ENCODE measurements at regions not wholly inside any gene's neighbourhood (a gene's known extent, or its start where the extent isn't known, plus 50 kb on each side); places are given as distances from the start of the nearest gene placed in this dataset.
"Not testable (repeated sequence)": the region's sequence is repeated elsewhere in the genome, so short reads cannot be mapped to it uniquely, and the experiment has no call there.

DNA sequence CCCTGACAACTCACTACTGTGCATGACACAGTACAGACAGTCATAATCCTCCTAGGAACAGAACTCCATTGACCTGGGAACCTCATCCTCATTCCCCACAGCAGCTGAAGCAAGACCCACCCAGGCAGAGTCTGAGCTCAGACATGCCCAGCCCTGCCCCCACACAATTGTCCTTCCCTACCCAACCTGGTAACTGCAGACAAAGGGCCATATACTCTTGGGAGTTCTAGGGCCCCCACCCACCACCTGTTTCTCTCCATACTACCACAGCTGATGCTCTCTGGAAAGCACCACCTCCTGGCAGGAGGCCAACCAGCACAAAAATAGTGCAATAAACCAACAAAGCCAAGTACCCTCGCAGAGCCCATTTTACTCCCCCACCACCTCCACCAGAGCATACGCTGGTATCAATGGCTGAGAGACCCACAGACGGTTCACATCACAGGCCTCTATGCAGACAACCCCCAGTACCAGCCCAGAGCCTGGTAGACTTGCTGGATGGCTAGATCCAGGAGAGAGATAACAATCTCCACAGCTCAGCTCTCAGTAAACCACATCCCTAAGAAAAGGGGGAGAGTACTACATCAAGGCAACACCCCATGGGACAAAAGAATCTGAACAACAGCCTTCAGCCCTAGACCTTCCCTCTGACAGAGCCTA is 159.7 kb upstream of the CXADR start:
- DNase-seq, result no peak

DNA sequence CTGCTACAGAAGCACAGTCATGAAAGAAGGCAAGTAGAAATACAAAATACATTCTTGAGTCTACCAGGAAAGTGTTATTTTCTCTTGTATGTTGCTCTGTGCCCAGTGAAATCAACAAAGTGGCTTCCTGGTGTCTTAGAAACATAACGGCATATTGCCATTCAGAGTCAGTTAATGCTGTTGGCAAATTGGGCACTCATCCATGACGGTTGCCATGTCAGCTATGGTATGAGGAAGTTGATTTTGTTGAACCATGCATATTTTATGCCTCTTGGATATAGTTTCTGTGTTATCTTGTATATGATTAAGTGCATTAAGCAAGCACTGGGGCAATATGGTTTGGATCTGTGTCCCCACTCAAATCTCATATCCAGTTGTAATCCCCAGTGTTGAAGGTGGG is 153.1 kb upstream of the CXADR start:
- no peak for DNase-seq

DNA sequence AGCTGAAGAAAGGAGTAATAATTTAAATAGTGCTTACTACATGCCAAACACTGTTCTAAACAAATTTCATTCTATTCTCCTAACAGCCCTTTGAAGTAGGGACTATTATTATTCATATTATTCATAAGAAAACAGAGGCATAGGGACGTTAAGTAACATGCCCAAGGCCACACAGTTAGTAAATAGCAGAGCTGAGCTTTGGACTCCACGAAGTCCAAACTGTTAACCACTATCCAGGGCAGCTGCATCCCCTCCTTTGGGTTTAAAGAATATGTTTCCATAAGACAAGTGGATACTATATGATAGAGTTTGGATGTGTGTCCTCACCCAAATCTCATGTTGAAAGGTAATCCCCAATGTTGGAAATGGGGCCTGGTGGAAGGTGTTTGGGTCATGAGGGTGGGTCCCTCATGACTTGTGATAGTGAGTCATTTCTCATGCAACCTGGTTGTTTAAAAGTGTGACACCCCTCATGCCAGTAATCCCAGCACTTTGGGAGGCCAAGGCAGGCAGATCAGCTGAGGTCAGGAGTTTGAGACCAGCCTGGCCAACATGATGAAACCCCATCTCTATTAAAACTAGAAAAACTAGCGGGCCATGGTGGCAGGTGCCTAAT is 144.0 kb upstream of the CXADR start:
- DNase-seq, result no peak

DNA sequence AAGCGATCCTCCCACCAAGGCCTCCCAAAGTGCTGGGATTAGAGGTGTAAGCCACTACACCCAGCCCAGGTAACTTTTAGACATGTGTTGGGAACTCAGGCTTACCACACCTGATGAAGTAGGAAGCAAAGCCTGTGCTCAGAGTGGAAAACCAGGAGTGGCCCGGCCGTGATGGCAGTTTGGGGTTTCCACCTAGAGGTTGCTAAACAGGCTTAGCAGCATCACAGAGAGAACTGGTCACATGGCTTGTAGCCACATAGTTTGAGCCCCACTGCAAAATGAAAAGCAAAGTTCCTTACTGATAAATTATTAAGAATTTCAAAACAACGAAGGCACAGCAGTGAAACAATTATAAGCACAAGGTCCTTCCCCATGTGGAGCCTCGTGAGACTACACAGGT is 142.6 kb upstream of the CXADR start:
- no peak for DNase-seq

DNA sequence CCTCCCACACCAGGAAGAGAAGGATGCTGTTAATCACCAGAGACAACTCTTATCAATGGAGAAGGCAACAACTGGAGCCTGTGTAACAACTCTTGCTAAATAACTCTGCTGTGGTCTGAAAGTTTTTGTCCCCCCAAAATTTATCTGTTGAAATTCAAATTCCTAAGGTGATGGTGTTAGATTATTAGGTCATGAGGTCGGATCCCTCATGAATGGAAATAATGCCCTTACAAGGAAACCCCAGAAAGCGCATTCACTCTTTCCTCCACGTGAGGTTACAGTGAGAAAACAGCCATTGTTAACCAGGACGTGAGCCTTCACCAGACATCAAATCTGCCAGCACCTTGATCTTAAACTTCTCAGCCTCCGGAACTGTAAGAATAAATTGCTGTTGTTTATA is 141.9 kb upstream of the CXADR start:
- no peak for DNase-seq

DNA sequence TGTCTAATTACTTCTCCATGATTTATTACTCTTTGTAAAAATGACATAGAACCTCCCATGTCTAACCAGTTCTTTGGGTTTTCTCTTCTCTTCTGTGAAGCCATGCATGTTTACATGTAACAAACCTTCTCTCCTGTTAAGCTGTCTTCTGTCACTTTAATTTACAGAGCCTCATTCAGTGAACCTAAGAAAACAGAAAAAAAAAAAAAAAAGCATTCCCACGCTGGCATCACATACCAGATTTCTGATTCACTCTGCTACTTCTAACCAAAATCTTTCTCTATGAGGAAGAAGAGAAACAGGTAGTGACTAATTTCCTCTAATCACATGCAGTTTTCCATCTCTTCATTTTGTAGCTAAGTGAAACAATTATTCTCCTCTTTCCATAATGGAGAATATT is 141.4 kb upstream of the CXADR start:
- no peak for DNase-seq

DNA sequence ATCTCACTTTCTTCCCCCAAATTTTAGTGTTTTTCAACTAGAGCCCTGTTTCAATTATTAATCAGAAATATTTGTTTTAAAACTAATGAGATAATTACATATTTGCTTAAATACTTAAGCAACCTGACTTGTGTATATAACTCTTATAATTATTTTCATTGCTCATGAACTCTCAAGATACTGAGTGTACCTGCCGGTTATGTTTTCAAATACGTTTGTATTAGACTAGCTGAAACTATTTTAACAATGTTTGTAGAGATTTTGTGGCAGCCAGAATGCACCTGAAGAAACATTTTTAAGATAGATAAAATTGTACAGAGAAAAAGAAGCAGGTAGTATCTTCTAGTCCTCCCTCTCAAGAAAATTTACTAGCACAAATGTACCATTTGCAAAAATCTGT is 140.6 kb upstream of the CXADR start:
- no peak for DNase-seq

DNA sequence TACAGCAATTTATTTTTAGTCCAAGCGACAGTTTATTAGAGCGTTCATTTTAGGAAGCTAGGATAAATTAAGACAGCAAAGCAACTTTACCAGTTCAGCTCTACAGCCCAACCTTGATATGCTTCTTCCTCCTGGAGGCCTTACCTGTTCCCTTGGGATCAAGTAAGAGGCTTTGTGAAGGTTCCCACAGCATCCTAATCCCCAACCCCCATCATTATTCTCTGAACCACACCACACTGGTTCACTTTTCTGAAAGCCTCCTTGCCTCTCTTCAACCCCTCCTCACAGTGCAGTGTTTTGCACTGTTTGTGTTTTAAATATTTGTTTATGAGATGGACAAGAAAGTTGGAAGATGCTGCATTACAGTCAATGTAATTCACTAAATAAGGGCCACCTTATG is 126.3 kb upstream of the CXADR start:
- no peak for DNase-seq

DNA sequence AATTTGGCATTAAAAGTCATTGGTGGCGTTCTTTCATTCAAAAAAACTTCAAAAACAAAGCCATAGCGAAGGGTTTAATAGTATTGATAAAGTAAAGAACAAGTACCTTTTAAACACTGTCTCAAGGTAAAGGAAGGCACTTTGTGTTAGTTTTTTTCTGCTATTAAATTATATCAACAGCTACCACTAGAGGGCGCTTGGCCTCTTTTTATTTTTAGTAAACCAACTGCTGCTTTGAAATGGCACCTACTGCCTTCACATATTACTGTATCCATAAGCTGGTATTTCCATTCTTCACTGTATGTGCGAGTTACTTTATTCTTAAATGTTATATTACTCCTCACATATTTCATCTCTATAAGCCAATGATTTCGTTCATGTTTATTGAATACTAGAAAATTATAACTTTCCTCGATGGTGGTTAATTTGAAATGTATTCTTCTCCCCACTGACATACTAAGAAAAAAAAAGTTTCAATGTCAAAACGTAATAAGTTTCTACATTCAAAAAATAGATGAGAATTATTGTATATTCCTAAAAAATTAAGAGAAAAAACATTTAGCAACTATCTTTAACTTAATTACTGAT is 125.7 kb upstream of the CXADR start:
- DNase-seq, result peak; percentile 29

DNA sequence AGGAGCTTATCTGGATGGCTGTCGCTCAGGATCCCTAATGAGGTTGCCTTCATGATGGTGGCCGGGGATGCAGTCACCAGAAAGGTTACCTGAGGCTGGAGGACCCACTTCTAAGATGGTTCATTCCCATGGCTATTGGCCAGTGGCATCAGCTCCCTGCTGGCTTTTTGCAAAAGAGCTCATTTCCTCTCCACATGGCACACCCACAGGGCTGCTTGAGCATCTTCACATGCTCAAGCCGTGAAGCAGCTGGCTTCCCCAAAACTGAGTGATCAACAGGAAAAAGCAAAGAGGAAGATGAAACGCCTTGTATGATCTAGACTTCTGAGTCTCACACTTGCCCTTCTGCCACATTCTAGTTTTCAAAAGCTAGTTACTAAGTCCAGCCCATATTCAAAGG is 124.6 kb upstream of the CXADR start:
- no peak for DNase-seq

DNA sequence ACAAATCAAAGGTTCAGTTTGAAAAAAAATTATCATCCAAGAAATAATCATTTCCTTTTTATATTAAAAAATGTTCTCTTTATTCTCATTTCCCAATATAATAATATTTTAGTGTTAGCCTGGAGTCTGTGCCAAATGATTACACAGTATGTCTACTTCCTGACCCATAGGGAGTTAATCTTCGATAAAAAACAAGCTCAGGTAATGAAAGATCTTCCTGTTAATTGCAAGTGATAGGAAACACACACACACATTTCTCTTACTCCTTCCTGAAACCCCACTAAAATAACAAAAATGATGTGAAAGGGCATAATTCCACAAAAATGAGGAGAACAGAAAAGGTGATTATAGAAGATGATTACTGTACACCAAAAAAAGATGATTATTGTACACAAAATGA is 123.5 kb upstream of the CXADR start:
- DNase-seq, result no peak

DNA sequence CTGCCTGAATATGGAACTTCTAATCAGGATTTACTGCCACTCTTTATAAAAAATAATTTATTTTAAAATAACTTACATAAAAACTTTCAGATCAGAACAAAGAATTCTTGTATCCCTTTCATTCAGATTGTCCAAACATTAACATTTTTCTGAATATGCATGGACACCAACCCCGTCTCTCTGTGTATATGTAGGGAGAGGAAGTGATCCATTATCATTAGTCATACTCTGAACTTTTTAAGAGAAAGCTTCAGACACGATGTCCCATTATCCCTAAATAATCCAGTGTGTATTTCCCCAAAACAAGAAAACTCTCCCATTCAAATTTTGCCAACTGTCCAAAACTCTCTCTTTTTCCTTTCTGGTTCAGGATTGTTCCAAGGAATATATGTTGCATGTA is 122.3 kb upstream of the CXADR start:
- DNase-seq, result no peak

DNA sequence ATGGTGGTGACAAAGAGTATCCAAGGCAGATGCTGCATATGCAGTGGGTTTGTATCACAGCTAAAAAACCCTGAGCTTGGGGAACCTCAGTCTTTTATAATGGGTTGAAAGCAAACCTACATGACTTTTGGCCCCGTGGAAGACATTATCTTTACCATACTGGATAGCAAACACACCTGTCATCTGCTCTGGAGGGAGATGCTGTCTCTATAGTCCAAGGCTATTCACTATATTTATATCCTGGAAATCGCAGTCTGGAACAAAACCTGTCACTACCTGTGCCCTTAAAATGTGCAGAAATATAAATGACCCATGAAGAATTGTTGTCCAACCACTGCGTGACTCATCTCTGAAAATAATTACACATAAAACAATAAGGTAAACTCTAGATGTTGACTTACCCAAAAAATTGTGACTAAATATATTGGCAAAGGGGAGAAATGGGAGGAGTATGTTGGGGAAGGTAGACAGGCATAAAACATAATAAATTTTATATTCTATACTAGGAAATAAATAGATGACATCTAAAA is 121.0 kb upstream of the CXADR start:
- no peak for DNase-seq

DNA sequence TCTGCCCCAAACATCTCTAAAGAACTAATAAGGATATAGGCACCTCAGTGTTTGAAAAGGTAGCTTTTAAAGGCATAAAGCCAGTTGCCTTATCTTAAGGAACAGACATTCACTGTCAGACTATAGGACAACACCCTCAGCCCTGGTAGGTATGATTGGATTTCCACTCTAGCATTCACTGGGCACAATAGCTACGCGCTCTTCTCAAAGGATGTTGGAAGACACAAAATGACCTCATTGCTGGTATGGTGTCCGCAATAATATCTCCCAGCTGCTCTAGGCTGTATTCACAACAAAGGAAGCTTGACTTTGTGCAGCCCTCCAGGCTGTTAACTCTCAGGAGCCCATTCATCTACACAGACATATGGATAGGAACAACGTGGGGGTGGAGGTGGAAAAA is 119.4 kb upstream of the CXADR start:
- DNase-seq, result no peak

DNA sequence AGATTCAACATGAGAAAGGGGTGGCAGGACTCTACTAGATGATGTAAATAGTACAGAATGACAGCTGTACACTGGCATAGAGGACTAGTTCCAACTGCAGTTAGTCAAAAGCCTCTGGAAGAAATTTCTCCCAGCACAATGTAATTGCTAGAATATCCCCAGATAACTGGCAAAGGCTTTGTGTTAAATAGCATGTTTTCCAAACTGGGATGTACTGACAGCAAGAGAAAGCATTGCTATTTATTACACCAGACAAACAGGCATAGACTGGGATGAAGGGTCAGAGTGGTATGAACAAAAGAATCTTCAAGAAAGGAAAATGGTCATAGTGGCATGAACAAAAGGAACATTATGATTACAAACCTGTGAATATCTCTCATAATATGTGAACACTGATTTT is 115.9 kb upstream of the CXADR start:
- DNase-seq, result no peak

DNA sequence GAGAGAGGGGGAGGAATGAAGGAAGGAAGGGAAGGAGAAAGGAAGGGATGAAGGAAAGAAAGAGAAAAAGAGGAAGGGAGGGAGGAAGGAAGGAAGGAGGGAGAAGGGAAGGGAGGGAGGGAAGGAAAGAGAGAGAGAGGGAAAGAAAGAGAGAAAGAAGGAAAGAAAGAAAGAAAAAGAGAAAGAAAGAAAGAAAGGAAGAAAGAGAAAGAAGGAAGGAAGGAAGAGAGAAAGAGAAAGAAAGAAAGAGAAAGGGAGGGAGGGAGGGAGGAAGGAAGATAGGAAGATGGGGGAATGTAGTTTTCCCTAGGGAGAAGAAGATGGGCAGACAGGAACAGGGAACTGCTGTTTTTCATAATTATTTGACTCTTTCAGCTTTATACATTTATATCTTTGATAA is 115.1 kb upstream of the CXADR start:
- no peak for DNase-seq

DNA sequence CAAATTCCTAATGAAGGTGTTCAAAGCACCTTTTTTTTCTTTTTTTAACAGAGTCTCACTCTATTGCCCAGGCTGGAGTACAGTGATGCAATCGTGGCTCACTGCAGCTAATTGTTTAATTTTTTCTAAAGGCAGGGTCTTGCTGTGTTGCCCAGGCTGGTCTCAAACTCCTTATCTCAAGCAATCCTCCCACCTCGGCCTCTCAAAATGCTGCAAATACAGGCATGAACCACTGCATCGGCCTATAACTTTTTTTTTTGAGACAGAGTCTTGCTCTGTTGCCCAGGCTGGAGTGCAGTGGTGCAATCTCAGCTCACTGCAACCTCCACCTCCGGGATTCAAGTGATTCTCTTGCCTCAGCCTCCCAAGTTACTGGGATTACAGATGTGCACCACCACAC is 113.9 kb upstream of the CXADR start:
- not testable (repeated sequence) for DNase-seq

DNA sequence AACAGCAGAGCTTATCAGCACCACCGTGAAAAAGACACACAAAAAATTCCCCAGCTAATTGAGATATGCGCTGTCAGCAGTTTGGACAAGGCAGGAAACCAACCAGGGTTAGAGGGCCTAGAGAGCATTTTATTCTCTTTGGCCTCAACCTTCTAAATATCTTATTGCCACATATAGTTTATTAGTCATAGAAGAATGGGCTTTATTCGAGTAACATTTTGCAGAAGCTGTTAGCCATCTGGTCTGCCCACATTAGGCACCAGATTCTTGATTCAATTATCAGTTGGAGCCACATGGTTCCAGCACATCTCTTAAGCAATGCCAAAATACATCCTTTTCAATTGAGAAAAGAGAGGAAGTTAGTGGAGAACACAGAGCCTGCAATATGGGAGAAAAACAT is 109.9 kb upstream of the CXADR start:
- no peak for DNase-seq

DNA sequence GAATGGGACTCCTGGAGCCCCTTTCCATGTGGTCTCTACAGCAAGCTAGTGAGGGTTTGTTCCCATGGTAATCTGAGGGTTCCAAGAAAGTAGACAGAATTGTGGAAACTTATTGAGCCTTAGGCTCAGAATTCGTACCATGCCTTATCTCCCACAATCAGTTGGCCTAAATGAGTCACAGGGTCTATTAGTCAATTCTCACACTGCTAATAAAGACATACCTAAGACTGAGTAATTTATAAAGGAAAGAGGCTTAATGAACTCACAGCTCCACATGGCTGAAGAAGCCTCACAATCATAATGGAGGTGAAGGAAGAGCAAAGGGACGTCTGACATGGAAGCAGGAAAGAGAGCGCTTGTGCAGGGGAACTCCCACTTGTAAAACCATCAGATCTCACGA is 106.6 kb upstream of the CXADR start:
- DNase-seq, result no peak

DNA sequence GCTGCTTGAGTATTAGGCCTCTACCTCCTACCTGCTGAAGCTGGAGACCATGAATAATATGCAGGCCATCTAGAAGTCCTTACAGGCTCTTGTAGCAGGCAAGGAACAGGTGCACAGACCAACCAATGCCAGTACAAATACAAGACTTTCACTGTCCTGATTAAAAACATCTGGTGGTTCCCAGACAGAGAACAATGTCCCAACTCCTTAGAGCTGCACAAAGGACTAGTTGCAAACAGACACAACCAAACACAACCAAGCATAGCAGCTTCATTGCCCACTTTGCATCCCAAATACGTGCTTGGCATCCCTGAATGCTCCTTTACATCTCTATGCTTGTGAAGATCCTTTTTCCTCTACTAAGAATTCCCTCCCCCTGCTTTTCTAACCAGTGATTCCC is 98.1 kb upstream of the CXADR start:
- no peak for DNase-seq

DNA sequence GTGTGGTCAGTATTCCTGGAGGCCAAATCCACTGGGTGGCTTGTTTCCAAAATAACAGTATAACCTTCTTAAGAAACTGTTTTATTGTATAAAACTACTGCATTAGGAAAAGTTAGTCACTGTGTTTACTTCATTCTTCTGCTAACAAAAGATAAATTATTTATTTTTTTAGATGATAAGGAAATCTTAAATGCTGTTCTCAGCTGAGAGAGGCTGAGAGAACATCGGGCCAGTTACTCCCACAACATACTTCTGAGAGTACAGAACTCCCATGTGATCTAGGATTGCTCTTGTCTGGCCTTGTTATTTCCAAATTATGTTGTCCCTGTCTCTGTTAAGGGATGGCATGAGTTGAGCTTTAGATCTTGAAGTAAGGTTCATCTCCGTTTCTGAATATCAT is 96.7 kb upstream of the CXADR start:
- DNase-seq, result no peak

DNA sequence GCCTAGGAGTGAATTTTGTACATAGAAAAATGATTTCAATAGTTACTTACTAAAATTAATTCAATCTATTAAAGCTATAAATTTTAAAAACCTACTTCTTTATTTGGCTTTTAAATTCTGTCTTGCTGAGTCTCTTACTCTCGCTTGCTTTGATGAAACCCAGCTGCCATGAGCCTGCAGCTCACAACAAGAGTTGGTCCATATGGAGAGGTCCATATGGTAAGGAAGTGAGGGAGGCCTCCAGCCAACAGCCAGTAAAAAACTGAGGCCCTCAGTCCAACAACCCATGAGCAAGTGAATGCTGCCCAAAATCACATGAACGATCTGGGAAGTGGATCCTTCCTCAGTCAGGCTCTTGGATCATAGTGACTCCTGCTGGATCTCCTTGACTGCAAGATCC is 89.9 kb upstream of the CXADR start:
- DNase-seq, result no peak

DNA sequence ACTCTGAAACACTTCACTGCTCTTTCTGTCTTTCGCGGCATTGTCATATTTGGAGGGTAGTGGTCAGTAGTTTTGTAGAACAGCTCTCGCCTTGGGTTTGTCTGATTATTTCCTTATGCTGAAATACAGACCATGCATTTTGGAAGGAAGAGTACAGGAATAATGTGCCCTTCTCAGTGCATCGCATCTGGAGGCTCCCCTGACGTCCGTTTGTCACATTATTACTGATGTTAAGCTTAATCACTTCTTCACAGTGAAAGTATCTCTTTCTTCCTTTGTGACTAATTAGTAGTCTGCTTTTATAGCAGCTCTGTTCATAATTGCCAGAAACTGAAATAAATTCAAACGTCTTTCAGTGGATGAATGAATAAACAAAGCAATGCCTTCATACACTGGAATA is 85.7 kb upstream of the CXADR start:
- no peak for DNase-seq

DNA sequence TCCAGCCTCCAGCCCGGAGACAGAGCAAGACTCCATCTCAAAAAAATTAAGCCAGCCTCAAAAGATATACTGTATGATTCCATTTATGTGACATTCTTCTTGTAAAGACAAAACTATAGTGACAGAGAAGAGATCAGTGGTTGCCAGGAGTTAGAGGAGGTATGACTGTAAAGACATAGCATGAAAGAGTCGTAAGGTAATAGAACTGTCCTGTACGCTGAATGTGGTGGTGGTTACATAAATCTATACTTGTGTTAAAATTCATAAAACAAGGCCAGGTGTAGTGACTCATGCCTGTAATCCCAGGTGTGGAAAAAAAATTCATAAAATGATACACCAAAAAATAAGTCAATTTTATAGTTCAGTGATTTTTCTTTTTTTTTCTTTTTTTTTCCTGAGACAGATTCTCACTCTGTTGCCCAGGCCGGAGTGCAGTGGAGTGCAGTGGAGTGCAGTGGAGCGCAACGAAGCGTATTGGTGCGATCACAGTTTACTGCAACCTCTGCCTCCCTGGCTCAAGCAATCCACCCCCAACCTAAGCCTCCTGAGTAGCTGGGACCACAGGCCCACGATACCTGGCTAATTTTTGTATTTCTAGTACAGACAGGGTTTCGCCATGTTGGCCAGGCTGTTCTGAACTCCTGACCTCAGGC is 84.9 kb upstream of the CXADR start:
- DNase-seq, result no peak
